Upper lobe of left lung (tissue), 4 donors: ENCODE measurements at regions not wholly inside any gene's neighbourhood (a gene's known extent, or its start where the extent isn't known, plus 50 kb on each side); places are given as distances from the start of the nearest gene placed in this dataset.

Experiments used
- CTCF ChIP-seq, 6 experiments: fragments of 450-650 bp in 4 of 6; fragments of 200-600 bp in 2 of 6; sonication (generic) in 2 of 6; IDR thresholded peaks; one replicate each; pipeline ENCODE4 v1.5.1; 2016 to 2019; ENCODE audit warnings: antibody characterized with exemption in 6 of 6
- POLR2A ChIP-seq, 4 donors: fragments of 450-650 bp; IDR thresholded peaks; one replicate each; pipeline ENCODE4 v1.5.1; 2016 to 2017; ENCODE audit warnings: antibody characterized with exemption in 4 of 4, mild to moderate bottlenecking in 2 of 4
- POLR2AphosphoS5 ChIP-seq, 2 donors: sonication (generic); formaldehyde crosslinking; IDR thresholded peaks; one replicate each; pipeline ENCODE4 v1.5.1; 2017; ENCODE audit warnings: antibody characterized with exemption in 2 of 2

- TF ChIP-seq CTCF (IDR thresholded peaks at IDR 0.05), result no peak
- TF ChIP-seq POLR2AphosphoS5 (IDR thresholded peaks at IDR 0.05), result no peak
- TF ChIP-seq POLR2A (IDR thresholded peaks at IDR 0.05), result no peak
These were observed 121.1 kb downstream of the ACKR3 start for GRCh38 chr2:236690726-236691125.
